HG03196 (cell line): ENCODE measurements at regions not wholly inside any gene's neighbourhood (a gene's known extent, or its start where the extent isn't known, plus 50 kb on each side); places are given as distances from the start of the nearest gene placed in this dataset.
A peak's percentile ranks its signal among the peaks of the same experiment; 100 is the strongest.

Source experiments
- ATAC-seq: cut with Tn5 transposase; IDR thresholded peaks from one replicate; pipeline ENCODE4 v1.9.1; 2021; ENCODE audit not compliant: unreplicated experiment

GRCh38 chr9:108526518-108526917 is 329.3 kb downstream of the ACTL7B start:
- no peak for ATAC-seq

GRCh38 chr9:108525186-108525585 is 330.6 kb downstream of the ACTL7B start:
- ATAC-seq = no peak

DNA sequence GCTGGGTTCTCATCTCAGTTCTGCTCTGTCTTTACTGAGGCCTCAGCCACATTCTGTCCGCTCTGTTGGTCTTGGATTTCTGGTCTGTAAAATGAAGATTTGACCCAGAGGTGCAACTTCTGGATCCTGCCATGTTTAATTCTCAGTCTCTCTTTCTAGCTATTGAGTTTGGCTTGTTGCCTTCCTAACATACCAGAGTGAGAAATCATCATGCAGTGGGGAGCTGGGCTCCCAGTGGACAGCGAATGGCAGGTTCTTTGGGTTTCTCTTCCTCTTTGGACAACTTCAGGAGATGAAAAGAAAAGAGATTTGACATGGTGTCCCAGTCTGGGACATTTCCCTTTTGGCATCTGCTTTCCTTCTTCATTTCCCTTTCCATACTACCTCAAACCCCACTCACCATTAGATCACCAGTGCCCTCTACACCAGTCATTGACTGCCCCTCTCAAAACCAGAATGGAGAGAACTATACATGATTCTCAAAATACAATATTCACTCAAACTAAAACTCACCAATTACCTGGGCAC is 334.7 kb downstream of the ACTL7B start:
- no peak for ATAC-seq

DNA sequence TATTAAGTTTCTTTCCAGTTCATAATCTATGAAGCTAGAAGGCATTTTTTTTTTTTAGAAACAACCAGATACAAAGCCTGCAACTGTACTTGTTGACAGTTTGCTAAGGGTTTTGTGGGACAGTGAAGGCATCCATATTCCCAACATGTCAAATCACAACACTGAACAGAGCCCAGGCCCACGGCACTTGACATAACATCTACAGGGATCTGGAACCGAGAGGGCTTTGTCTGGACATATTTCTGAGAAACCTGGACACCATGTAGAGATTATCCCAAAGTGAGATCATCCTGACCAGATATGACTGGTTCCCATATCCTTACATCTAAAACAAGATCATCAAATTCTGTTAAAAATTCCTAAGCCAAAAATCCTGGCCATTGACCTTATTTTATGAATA is 336.3 kb downstream of the ACTL7B start:
- ATAC-seq = no peak

DNA sequence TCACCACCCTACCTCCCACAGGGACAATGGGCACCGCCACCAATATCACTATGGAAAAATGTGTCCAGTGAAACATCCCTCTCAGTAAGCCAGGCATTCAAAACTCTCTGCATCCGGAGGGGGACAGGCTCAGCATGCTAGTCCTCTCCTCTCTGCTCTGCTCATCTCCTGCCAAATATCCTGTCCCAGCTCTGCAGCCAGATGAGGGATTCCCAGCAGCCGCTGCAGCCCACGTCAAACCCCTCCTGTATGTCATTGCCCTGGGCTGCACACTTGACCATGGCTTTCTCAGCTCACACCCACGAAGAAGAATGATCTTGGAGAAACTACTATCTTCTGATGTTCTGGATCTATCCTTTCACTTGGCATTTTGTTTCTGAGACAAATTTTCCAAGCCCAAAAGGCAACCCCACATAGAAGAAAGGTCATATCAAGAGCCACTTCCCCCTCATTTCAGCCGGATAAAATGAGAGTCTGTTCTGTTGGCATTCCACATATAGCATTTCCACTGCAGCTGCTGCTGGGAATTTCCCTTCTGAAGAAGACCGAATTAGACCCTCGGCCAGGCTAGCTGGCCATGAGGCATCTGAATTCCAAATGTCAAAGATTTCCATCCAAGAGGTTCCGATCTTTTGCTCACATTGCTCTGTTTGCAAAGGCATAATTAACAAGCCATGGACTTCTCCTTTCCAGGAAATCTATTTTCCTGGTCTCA is 338.0 kb downstream of the ACTL7B start:
- ATAC-seq = no peak

- no peak for ATAC-seq
These were observed 339.4 kb downstream of the ACTL7B start for GRCh38 chr9:108516391-108516790.

- ATAC-seq = no peak
These were observed 339.9 kb downstream of the ACTL7B start for GRCh38 chr9:108515856-108516255.

DNA sequence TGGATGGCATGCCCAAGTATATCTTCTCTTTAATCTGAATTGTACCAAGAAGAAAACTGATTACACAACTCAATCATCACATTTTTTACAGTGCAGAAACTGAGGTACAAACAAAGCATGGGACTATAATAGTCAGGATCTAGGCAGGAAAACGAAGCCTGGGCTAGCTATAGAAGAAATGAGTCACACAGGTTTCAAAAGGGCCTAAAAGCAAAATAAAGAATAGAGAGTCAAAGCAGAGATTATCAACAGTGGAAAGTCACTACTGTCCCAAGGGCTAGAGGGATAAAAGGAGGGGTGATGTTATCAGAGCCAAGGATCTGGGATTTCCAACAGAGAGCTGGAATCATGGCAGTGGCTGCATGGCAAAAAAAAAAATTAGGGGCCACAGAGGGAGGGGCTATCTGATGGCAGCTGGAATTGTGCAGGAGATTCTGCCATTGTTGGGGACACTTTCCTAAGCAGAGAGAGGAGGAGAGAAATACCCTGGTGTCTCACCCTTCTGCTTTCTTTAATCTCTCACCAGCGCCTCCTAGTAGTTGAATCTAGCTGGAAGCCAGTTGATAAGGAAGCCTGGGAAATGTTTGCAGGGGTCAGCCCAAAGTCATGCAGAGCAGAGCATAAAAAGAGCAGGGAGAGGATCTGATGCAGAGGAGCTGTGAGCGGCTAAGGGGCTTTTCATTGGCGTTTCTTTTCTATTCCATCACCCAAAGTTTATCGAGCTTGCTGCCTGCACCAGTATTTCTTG is 343.2 kb downstream of the ACTL7B start:
- ATAC-seq = no peak

DNA sequence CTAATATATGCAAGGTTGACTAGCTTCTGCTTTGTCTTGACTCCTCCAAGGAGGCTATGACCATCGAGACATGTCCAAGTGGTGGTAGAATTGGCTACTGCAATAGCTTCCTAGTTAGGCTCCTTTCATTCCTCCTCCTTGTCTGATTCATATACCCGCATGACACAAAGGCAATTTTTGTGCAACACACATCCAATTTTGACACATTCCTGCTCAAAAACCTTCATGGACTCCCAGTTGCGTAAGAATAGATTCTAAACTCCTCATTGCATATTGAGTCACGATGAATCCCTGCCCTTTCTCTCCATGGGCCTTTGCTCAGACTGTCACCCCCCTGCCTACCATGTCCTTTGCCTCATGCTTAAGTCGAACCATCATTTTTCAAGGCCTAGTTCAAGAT is 344.5 kb downstream of the ACTL7B start:
- ATAC-seq = no peak

- ATAC-seq = no peak
These were observed 358.9 kb downstream of the ACTL7B start for GRCh38 chr9:108496846-108497245.

GRCh38 chr9:108489567-108489966 is 366.2 kb downstream of the ACTL7B start:
- no peak for ATAC-seq

DNA sequence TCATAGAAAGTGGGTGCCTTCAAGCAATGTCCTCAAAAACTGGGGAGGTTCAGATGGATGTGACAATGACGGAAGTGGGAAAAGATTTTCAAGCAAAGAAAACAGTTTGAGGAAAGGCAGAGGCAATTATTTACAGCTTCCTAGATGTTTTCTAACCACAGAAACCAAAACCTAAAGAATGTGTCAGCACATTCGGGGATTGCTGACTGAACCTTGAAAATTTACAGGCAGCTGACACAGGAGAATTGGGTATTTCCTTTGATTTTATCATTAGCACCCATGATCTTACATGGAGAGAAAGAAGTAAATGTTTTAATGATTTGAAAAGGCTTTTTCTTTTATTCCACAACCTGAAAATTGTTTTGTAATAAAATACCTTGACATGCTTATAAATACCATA is 369.0 kb downstream of the ACTL7B start:
- no peak for ATAC-seq

DNA sequence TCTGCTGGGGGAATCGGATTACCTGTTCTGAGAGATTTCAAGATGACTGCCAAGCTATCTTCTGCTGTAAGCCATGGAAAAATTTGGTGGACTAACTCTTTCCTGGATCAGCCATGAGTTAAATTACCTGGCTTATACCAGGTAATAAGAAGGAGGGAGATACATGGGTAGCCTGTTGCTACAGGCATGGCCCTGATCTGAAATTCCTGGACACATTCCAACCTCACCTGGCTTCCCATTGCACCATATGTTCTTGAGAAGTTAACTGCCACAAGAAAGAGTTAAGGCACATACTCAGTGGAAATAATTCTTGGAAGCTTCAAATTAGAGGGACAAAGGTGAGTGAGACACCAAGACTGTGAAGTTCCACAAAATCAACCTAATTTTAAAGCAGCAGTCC is 371.3 kb downstream of the ACTL7B start:
- no peak for ATAC-seq

GRCh38 chr9:108483676-108484075 is 372.1 kb downstream of the ACTL7B start:
- no peak for ATAC-seq

DNA sequence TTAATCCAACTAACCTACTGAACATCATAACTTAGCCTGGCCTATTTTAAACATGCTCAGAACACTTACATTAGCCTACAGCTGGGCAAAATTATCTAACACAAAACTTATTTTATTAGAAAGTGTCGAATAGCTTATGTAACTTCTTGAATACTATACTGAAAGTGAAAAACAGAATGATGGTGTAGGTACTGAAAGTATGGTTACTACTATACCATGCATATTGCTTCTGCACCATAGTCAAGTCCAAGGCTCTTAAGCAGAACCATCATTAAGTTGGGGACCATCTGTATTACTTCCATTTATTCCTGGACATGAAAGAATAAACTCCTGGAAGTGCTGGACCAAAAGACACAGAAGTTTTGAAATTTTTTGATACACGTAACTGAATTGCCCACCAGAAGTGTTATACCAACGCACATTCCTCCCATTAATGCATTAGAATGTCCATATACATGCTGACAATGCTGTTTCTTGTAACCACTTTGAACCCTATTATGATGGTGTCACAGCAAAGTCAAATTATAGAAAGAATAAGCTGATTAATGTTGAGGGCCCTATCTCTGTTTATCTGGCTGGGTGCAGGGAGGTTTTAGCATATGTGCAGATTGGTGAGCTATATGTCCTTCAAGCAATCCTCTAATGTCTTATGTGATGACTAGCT is 375.7 kb downstream of the ACTL7B start:
- ATAC-seq = no peak

GRCh38 chr9:108478431-108479332 is 377.1 kb downstream of the ACTL7B start:
- peak; percentile 84 for ATAC-seq

DNA sequence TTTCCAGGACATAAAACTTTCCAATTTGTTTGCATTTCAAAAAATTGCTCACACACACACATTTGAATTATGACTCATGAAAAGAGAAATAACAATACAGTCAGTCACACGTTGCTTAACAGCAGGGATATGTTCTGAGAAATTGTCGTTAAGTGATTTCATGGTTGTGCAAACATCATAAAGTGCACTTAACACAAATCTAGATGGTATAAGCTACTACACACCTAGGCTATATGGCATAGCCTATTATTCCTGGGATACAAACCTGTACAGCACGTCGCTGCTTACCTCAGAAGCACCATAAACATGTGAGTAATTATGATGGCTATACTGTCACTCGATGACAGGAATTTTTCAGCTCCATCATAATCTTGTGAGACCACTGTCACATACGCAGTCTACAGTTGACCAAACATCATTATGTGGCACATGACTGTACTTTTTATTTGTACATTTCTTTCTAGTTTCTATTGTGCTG is 378.2 kb downstream of the ACTL7B start:
- no peak for ATAC-seq

DNA sequence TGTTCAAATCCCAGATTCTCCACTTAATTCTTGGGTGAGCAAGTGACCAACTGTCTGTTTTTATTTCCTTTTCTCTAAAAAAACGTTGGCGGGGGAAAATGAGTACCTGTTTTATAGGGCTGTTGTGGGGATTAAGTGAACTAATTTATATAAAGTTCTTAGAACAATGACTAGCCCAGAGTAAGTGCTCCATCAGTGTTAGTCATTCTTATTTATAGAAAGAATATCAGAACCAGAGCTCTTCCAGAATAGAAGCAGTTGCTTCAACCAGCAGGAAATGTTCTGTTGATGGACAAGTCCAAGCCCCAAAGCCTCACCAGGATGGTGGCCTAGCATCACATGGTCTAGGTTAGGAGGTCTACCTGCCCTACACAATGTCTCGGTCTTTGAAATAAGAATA is 379.2 kb downstream of the ACTL7B start:
- no peak for ATAC-seq

GRCh38 chr9:108475813-108476212 is 380.0 kb downstream of the ACTL7B start:
- ATAC-seq = no peak

DNA sequence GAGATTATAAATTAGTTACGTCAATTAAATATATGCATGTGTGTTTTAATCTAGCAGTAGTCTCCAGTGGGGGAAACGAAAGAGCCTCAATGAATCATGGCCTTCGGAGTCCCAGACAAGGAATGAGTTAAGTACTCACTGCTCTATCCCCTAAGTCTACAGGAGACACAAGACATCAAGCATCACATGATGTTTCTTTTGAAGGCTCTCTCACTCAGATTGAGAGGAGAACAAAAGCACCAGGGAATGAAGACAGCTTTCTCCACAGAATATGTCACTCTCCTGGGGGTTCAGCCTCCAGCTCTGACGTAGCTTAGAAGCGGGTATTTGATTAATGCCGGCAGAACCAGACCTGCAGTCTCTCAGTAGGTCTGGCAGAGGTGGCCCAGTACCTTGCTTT is 381.4 kb downstream of the ACTL7B start:
- ATAC-seq = no peak
